CD4-positive, alpha-beta memory T cell (primary cell): ENCODE measurements at regions not wholly inside any gene's neighbourhood (a gene's known extent, or its start where the extent isn't known, plus 50 kb on each side); places are given as distances from the start of the nearest gene placed in this dataset.

Source experiments
- CTCF ChIA-PET: fragments of 350-600 bp; sonication (Branson Sonifier 250); formaldehyde crosslinking; loops from one replicate; lab custom pipeline; 2021; ENCODE audit warnings: inconsistent platforms; ENCODE audit not compliant: partially characterized antibody; lab: Charles Lee
- POLR2A ChIA-PET: fragments of 350-600 bp; sonication (Branson Sonifier 250); formaldehyde crosslinking; loops from one replicate; lab custom pipeline; 2021; ENCODE audit not compliant: partially characterized antibody; lab: Charles Lee
- DNase-seq, 5 donors: peaks; one replicate each; pipeline versions ENCODE4 v3.0.0 to v3.0.0-alpha.2; 2020 to 2022; ENCODE audit warnings: mixed read lengths in 1 of 5
- H3K27ac ChIP-seq: one replicate; pipeline ENCODE4 v1.7.0; 2013; ENCODE audit warnings: low read depth, low read length
- H3K27me3 ChIP-seq: 2 replicates; pipeline ENCODE4 v1.7.0; 2013; ENCODE audit warnings: mild to moderate bottlenecking, low read length, moderate library complexity; ENCODE audit not compliant: insufficient read depth
- H3K36me3 ChIP-seq: 2 replicates; pipeline ENCODE4 v1.7.0; 2013; ENCODE audit warnings: mild to moderate bottlenecking, low read length, moderate library complexity; ENCODE audit not compliant: insufficient read depth
- H3K4me1 ChIP-seq: 2 replicates; pipeline ENCODE4 v1.7.0; 2013; ENCODE audit warnings: mild to moderate bottlenecking, low read length, moderate library complexity; ENCODE audit not compliant: insufficient read depth
- H3K4me3 ChIP-seq, 2 donors: one replicate each; pipeline ENCODE4 v1.7.0; 2013; ENCODE audit warnings: low read length in 2 of 2, mild to moderate bottlenecking in 1 of 2
- H3K9me3 ChIP-seq, 2 donors: one replicate each; pipeline ENCODE4 v1.7.0; 2013; ENCODE audit warnings: low read length in 2 of 2, control low read depth in 1 of 2; ENCODE audit not compliant: control insufficient read depth in 1 of 2
- H3K27ac Mint-ChIP-seq, 7 donors: one replicate each; pipeline ENCODE4 v1.8.0; 2020 to 2021; ENCODE audit warnings: mixed read lengths in 7 of 7, mild to moderate bottlenecking in 6 of 7, inconsistent platforms in 3 of 7, moderate library complexity in 3 of 7
- H3K27me3 Mint-ChIP-seq, 2 donors: one replicate each; pipeline ENCODE4 v1.8.0; 2020 to 2021; ENCODE audit warnings: mixed read lengths in 2 of 2
- H3K36me3 Mint-ChIP-seq, 2 donors: one replicate each; pipeline ENCODE4 v1.8.0; 2020 to 2021; ENCODE audit warnings: mixed read lengths in 2 of 2, inconsistent platforms in 1 of 2, mild to moderate bottlenecking in 1 of 2
- H3K4me1 Mint-ChIP-seq, 4 donors: one replicate each; pipeline ENCODE4 v1.8.0; 2020 to 2021; ENCODE audit warnings: mixed read lengths in 4 of 4, mild to moderate bottlenecking in 1 of 4
- H3K4me3 Mint-ChIP-seq, 8 donors: one replicate each; pipeline ENCODE4 v1.8.0; 2020 to 2021; ENCODE audit warnings: mixed read lengths in 8 of 8, mild to moderate bottlenecking in 7 of 8, moderate library complexity in 6 of 8, inconsistent platforms in 3 of 8
- H3K9me3 Mint-ChIP-seq, 8 donors: one replicate each; pipeline ENCODE4 v1.8.0; 2020 to 2021; ENCODE audit warnings: mixed read lengths in 8 of 8, mild to moderate bottlenecking in 5 of 8, inconsistent platforms in 3 of 8, moderate library complexity in 1 of 8
- intact Hi-C: fragments of 100-400 bp; cut with micrococcal nuclease; formaldehyde crosslinking; loops from one replicate; pipeline ENCODE4 v1.15.1; 2023

GRCh38 chr4:144580430-144580829, 65.5 kb upstream of the HHIP start:
- intact Hi-C loops: no loop called here
- POLR2A ChIA-PET: no interaction called here
- Histone ChIP-seq H3K27me3 (no peaks in the 10 kb centered on the region), H3K4me3 (no peak overlapping the region), H3K9me3 (no peaks in the 10 kb centered on the region), H3K27ac (no peak overlapping the region), H3K4me1 (no peaks in the 10 kb centered on the region), H3K36me3 (no peaks in the 10 kb centered on the region)
- Mint-ChIP-seq H3K36me3 (no peaks in the 10 kb centered on the region), H3K4me3 (no peak overlapping the region), H3K27ac (no peak overlapping the region), H3K27me3 (no peaks in the 10 kb centered on the region), H3K4me1 (no peaks in the 10 kb centered on the region), H3K9me3 (no peaks in the 10 kb centered on the region)
- DNase-seq: no peak
- CTCF ChIA-PET: no interaction called here

GRCh38 chr4:144582105-144582850, 63.7 kb upstream of the HHIP start:
- intact Hi-C loops: no loop called here
- Mint-ChIP-seq H3K27ac (no peak overlapping the region), H3K4me3 (no peak overlapping the region), H3K9me3 (peaks cover 0 to 2% (median under 1%) of the 10 kb centered on the region in 8 donors), H3K27me3 (no peaks in the 10 kb centered on the region), H3K36me3 (no peaks in the 10 kb centered on the region), H3K4me1 (no peaks in the 10 kb centered on the region)
- H3K4me3 ChIP-seq: no peak overlapping the region
- H3K36me3 ChIP-seq: no peaks in the 10 kb centered on the region
- no peaks in the 10 kb centered on the region for H3K4me1 ChIP-seq
- H3K27me3 ChIP-seq: no peaks in the 10 kb centered on the region
- CTCF ChIA-PET: no interaction called here
- H3K9me3 ChIP-seq: no peaks in the 10 kb centered on the region
- no peak overlapping the region for H3K27ac ChIP-seq
- POLR2A ChIA-PET: no interaction called here
- no peak for DNase-seq

DNA sequence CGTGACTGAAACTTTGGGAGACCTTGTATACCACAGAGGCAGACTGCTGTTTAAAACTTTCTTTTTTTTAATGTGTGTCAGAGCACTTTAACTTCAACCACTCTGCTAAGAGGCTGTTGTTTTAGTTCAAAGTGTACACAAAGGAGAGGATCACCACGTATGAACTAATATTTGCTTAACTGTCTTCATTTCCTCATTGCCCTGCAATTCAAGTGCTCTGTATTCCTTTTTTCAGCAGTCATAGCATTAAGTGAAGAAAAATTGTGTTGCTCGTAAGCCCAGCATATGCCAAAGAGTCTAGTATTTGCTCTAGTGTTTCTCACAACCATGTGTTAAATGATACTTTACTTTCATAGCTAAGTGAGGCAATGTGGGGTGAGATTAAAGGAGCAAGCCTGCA, 63.0 kb upstream of the HHIP start:
- H3K27ac Mint-ChIP-seq: no peak overlapping the region
- peaks cover 0 to 3% of the 10 kb centered on the region in 2 donors for H3K36me3 Mint-ChIP-seq
- H3K9me3 Mint-ChIP-seq: peaks cover 0 to 7% (median 6%) of the 10 kb centered on the region in 8 donors
- H3K27me3 ChIP-seq: no peaks in the 10 kb centered on the region
- no peaks in the 10 kb centered on the region for H3K27me3 Mint-ChIP-seq
- no peaks in the 10 kb centered on the region for H3K4me1 Mint-ChIP-seq
- no peaks in the 10 kb centered on the region for H3K9me3 ChIP-seq
- no peak overlapping the region for H3K27ac ChIP-seq
- ChIA-PET POLR2A (no interaction called here), CTCF (no interaction called here)
- intact Hi-C loops: no loop called here
- no peaks in the 10 kb centered on the region for H3K4me1 ChIP-seq
- H3K4me3 ChIP-seq: no peak overlapping the region
- no peaks in the 10 kb centered on the region for H3K36me3 ChIP-seq
- no peak for DNase-seq
- no peak overlapping the region for H3K4me3 Mint-ChIP-seq

GRCh38 chr4:144583658-144584057, 62.3 kb upstream of the HHIP start:
- Histone ChIP-seq H3K27ac (no peak overlapping the region), H3K4me1 (no peaks in the 10 kb centered on the region), H3K27me3 (no peaks in the 10 kb centered on the region), H3K36me3 (no peaks in the 10 kb centered on the region), H3K4me3 (no peak overlapping the region), H3K9me3 (no peaks in the 10 kb centered on the region)
- no peaks in the 10 kb centered on the region for H3K4me1 Mint-ChIP-seq
- H3K27me3 Mint-ChIP-seq: no peaks in the 10 kb centered on the region
- ChIA-PET POLR2A (no interaction called here), CTCF (no interaction called here)
- peaks cover 0 to 8% (median 7%) of the 10 kb centered on the region in 8 donors for H3K9me3 Mint-ChIP-seq
- H3K27ac Mint-ChIP-seq: no peak overlapping the region
- peaks cover 0 to 3% of the 10 kb centered on the region in 2 donors for H3K36me3 Mint-ChIP-seq
- no peak for DNase-seq
- no peak overlapping the region for H3K4me3 Mint-ChIP-seq
- intact Hi-C loops: no loop called here

DNA sequence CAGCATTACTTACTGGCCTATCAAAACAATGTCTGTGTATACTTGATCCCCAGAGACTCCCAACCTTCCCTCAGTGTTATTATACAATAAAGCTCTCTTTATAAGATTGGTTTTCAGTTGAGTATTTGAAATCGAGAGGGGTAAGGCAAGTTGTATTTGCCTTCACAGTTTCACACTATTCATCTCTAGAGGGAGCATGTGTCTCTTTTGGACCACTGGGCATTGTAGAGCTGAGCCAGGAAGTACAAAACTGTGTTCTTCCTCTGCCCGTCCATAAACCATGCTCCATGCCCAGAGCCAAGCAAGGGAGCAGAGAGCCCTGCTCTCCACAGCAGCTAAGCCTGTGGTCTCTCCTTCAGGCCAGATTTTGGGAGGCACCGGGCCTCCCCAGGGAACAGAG, 61.5 kb upstream of the HHIP start:
- Histone ChIP-seq H3K27ac (no peak overlapping the region), H3K9me3 (no peaks in the 10 kb centered on the region), H3K4me3 (no peak overlapping the region), H3K4me1 (no peaks in the 10 kb centered on the region), H3K27me3 (no peaks in the 10 kb centered on the region), H3K36me3 (no peaks in the 10 kb centered on the region)
- Mint-ChIP-seq H3K27ac (no peak overlapping the region), H3K4me3 (no peak overlapping the region), H3K27me3 (no peaks in the 10 kb centered on the region), H3K4me1 (no peaks in the 10 kb centered on the region), H3K36me3 (peaks cover 0 to 3% of the 10 kb centered on the region in 2 donors), H3K9me3 (peaks cover 0 to 8% (median 7%) of the 10 kb centered on the region in 8 donors)
- intact Hi-C loops: no loop called here
- DNase-seq: no peak
- CTCF ChIA-PET: no interaction called here
- POLR2A ChIA-PET: no interaction called here

GRCh38 chr4:144589512-144589911, 56.4 kb upstream of the HHIP start:
- H3K36me3 ChIP-seq: no peaks in the 10 kb centered on the region
- CTCF ChIA-PET: no interaction called here

DNA sequence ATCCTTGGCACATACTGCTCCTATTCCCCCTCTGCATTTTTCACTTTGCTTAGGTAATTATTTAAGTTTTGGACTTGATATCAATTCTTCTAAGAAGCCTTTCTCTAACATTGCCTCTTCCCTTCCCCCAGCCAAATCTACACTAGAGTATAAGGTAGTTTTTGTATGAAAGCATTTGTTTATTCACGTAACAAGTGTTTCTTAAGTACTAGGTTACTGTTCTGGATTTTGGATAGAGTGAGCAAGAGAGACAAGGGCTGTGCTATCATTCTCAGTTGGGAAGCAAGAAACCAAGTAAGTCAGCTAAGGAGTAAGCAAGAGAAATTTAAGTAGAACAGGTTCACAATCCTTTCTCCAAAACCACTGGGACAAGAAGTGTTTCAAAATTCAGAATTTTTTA, 55.9 kb upstream of the HHIP start:
- Histone ChIP-seq H3K4me1 (no peaks in the 10 kb centered on the region), H3K27me3 (no peaks in the 10 kb centered on the region), H3K9me3 (no peaks in the 10 kb centered on the region), H3K4me3 (no peak overlapping the region), H3K27ac (no peak overlapping the region), H3K36me3 (no peaks in the 10 kb centered on the region)
- Mint-ChIP-seq H3K27me3 (no peaks in the 10 kb centered on the region), H3K27ac (no peak overlapping the region), H3K9me3 (peaks cover 3 to 16% (median 8%) of the 10 kb centered on the region in 8 donors), H3K4me3 (no peak overlapping the region), H3K4me1 (no peaks in the 10 kb centered on the region), H3K36me3 (peaks cover 0 to 3% of the 10 kb centered on the region in 2 donors)
- ChIA-PET POLR2A (no interaction called here), CTCF (no interaction called here)
- no peak for DNase-seq
- intact Hi-C loops: no loop called here

More at GRCh38 chr4:144589512-144589911, 56.4 kb upstream of the HHIP start:
- H3K27ac Mint-ChIP-seq: no peak overlapping the region
- DNase-seq: no peak
- no peaks in the 10 kb centered on the region for H3K4me1 Mint-ChIP-seq
- Histone ChIP-seq H3K27me3 (no peaks in the 10 kb centered on the region), H3K4me3 (no peak overlapping the region), H3K27ac (no peak overlapping the region), H3K9me3 (no peaks in the 10 kb centered on the region), H3K4me1 (no peaks in the 10 kb centered on the region)
- peaks cover 0 to 3% of the 10 kb centered on the region in 2 donors for H3K36me3 Mint-ChIP-seq
- H3K4me3 Mint-ChIP-seq: no peak overlapping the region
- peaks cover 3 to 14% (median 8%) of the 10 kb centered on the region in 8 donors for H3K9me3 Mint-ChIP-seq
- POLR2A ChIA-PET: no interaction called here
- H3K27me3 Mint-ChIP-seq: no peaks in the 10 kb centered on the region
- intact Hi-C loops: no loop called here
